ENCODE measurements at regions not wholly inside any gene's neighbourhood (a gene's known extent, or its start where the extent isn't known, plus 50 kb on each side); places are given as distances from the start of the nearest gene placed in this dataset.
"Not testable (repeated sequence)": the region's sequence is repeated elsewhere in the genome, so short reads cannot be mapped to it uniquely, and the experiment has no call there.

DNA sequence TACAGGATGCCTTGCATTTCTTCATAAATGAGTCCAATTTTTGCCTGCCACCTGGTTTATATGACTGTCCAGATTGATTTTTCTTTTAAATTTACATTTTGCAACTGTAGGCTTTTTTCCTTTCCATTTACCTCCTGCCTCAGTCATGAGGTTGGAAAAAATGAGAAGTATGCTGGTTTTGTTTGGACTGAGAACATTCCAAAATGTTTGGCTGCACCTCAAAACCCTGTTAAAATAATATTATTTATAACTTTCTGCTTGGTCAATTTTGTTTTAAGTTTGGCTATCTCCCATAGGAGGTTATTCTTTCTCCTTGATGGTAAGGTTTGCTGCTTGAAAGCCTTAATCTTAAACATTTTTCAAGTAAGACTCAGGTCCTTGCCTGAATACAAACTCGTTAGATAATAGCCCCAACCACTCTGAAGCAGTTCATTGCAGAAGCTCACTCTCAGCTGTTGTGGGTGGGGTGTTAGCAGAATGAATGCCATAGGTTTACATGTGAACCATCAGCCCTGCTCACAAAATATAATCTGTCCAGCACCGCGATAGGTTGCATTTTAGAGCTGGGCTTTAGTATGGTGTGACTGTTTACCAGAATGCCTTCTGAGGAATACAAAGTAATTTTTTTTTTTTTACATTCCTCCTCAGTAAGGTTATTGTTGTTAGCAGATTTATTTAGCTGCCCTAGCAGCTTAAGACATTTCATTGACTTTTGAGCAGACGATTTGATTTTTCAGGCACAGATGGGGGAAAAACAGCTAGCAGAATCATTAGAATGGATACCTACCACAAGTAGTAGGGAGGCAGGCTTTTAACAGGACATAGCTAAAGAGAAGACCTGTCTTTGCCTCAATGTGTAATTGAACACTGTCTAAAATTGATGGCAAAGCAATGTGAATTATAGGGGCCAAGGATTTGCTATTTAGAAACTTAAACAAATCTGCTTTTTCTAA, 630.8 kb upstream of the KCNMB2 start:
- H3K4me3 Mint-ChIP-seq = no peak overlapping the region
- no peak overlapping the region for H3K27ac Mint-ChIP-seq
- peaks cover 4% of the 10 kb centered on the region for H3K36me3 Mint-ChIP-seq
- H3K27me3 Mint-ChIP-seq = no peaks in the 10 kb centered on the region
- H3K4me1 Mint-ChIP-seq = peaks cover 0 to 4% (median 0%) of the 10 kb centered on the region in 3 donors
- H3K9me3 Mint-ChIP-seq = peaks cover under 1% of the 10 kb centered on the region in 3 donors

DNA sequence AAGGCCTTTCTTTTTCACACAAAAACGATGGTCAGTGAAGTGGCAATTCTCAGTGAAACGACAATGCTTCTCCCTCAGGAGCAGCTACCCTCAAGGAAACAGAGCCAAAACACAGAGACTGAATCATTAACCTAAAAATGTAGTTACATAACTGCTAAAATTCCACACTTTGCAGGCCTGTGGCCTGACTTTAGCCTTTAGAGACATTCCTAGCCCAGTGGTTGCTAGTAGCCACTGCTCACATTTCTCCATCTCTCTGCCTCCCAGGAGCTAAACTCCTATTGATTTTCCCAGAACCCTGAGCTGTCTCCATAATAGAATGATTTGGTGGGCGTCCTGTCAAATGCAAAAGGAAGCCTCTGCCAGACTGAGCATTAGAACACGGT, 630.1 kb upstream of the KCNMB2 start:
- Mint-ChIP-seq H3K27me3 (no peaks in the 10 kb centered on the region), H3K36me3 (peaks cover 4% of the 10 kb centered on the region), H3K4me1 (peaks cover 0 to 4% (median 0%) of the 10 kb centered on the region in 3 donors), H3K27ac (no peak overlapping the region), H3K9me3 (no peaks in the 10 kb centered on the region), H3K4me3 (no peak overlapping the region)

DNA sequence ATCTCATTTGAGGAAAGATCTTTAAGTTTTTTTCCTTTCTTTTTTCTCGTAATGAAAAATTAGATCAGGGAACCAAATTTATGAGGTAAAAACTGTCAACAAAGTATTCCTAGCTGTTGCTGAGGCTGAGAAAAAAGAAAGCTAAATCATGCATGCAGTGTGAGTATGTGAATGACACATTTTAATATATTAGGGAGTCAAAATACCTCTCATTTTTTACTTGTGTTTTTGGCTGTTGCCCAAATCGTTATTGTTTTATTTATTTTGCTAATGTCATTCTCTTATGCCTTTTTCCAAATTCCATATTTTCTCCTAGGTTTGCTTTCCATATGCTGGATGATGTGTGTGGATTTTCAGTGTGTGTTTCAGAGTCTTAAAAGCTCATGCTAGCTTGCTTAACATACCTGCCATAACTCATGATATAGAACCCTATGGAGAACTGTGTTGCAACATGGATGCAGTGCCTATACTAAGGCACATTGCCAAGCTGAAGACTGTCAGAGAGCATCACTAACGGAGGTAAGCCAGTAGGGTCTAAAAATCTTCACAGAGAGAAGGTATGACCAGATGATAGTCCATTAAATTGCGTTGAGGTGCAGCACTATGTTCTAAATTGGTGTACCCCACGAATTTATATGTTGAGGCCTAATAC, 629.5 kb upstream of the KCNMB2 start:
- Mint-ChIP-seq H3K9me3 (no peaks in the 10 kb centered on the region), H3K27me3 (no peaks in the 10 kb centered on the region), H3K4me3 (no peak overlapping the region), H3K4me1 (peaks cover 0 to 4% (median 0%) of the 10 kb centered on the region in 3 donors), H3K27ac (no peak overlapping the region), H3K36me3 (peaks cover 4% of the 10 kb centered on the region)

DNA sequence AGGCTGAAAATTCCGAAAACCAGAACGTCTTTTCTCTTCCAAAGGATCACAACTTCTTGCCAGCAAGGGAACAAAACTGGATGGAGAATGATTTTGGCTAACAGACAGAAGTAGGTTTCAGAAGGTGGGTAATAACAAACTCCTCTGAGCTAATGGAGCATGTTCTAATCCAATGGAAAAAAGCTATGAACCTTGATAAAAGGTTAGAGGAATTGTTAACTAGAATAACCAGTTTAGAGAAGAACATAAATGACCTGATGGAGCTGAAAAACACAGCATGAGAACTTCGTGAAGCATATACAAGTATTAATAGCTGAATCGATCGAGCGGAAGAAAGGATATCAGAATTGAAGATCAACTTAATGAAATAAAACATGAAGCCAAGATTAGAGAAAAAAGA, 626.7 kb upstream of the KCNMB2 start:
- H3K27me3 Mint-ChIP-seq, H3K4me3 Mint-ChIP-seq, H3K9me3 Mint-ChIP-seq, H3K4me1 Mint-ChIP-seq, H3K27ac Mint-ChIP-seq, H3K36me3 Mint-ChIP-seq: not testable (repeated sequence)

DNA sequence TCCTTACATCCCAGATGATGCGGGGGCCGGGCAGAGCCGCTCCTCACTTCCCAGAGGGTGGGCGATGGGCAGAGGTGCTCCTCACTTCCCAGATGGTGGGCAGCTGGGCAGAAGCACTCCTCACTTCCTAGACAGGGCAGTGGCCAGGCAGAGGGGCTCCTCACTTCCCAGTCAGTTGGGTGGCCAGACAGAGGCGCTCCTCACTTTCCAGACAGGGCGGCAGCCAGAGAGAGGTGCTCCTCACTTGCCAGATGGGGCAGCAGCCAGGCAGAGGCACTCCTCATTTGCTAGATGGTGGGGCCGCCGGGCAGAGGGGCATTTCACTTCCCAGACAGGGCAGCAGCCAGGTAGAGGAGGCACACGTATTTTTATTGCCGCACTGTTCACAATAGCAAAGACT, 622.0 kb upstream of the KCNMB2 start:
- Mint-ChIP-seq H3K27me3 (no peaks in the 10 kb centered on the region), H3K36me3 (peaks cover 5% of the 10 kb centered on the region), H3K9me3 (peaks cover 0 to 2% (median 0%) of the 10 kb centered on the region in 3 donors), H3K27ac (no peak overlapping the region), H3K4me3 (no peak overlapping the region), H3K4me1 (peaks cover 0 to 2% (median 0%) of the 10 kb centered on the region in 3 donors)

DNA sequence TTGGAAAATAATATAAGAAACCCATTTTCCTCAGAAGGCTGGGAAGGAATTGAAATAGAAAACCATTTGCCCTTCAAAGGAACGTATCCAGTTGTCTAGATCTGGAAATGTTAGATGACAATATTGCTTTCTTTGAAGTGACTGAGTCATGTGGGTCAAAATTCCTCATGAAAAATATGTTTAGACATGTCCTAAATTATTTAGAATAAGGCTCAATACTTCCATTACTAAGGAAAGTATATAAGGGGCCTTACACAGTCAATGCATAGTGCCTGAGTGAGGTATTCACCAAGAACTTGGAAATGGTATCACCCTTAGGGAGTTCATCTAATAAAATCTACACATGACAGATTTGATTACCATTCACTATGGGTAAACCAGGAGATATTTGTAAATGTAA, 619.8 kb upstream of the KCNMB2 start:
- Mint-ChIP-seq H3K4me1 (no peaks in the 10 kb centered on the region), H3K9me3 (peaks cover 0 to 2% (median 0%) of the 10 kb centered on the region in 3 donors), H3K4me3 (no peak overlapping the region), H3K36me3 (peaks cover 2% of the 10 kb centered on the region), H3K27ac (no peak overlapping the region), H3K27me3 (no peaks in the 10 kb centered on the region)

DNA sequence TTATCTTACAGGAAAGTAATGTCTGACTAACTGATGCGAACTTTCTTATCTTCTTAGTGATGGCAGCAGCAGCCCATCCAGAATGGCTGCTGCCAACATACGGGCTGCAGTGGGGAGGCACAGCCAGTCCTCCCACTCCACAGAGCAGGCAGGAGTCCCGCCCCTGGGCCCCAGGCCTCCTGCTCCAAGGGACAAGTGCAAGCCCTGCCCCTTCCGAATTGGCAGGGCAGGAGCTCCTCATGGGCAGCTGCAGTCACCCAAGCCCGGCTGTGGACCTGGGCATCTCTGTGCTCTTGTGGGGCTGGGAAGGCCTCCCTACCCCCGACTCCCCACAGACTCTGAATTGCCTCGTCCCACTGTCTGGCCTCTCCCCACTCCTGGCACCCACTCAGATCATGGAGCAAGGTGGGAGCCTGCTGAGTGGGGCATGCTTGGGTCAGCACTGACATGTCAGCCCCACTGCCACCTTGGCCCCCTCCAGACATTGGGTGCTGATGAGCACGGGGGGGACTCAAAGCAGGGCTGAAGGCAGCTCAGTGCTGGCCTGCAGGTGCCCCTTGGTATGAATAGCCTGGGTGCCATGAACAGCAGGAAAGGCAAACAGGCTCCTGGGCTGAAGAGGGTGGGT, 618.9 kb upstream of the KCNMB2 start:
- Mint-ChIP-seq H3K27me3 (no peaks in the 10 kb centered on the region), H3K36me3 (peaks cover 2% of the 10 kb centered on the region), H3K27ac (no peak overlapping the region), H3K4me1 (no peaks in the 10 kb centered on the region), H3K9me3 (peaks cover 0 to 2% (median 0%) of the 10 kb centered on the region in 3 donors), H3K4me3 (no peak overlapping the region)

DNA sequence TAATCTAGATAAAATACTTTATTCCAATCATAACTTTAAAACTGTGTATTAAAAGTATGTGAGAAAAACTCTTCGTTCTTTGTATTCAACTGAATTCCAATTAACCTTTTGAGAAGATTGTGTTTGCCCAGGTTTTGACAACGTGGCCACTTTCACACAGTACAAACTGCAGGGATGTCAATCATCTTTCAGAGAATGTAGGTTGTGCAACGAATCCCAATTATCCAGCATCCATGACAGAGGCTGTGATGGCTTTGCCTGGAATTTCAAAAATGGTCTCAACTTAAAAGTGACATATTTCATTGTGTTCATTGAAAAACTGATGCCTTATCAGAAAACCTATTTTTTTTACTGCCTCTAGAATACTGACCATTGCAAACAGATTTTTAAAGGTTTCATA, 615.1 kb upstream of the KCNMB2 start:
- Mint-ChIP-seq H3K9me3 (peaks cover under 1 to 4% (median 3%) of the 10 kb centered on the region in 3 donors), H3K36me3 (peaks cover 2% of the 10 kb centered on the region), H3K4me1 (no peaks in the 10 kb centered on the region), H3K4me3 (no peak overlapping the region), H3K27ac (no peak overlapping the region), H3K27me3 (no peaks in the 10 kb centered on the region)

DNA sequence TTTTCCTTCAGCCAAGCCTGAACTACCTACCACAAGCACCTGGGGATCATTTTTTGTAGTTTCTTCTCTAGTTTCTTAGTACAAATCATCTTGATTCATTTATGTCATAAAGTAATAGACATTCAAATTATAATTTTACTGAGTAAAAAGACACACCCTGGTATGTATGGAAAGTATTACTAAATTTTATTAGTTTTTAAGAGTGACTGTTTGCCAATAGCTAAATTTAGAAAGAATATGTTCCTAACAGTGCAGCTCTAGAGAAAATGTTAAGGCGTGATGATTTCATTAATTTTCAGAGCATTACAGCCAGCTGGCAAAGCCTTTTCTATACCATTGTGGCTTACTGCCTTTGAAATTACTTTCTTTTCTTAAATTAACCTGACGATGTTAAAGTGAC, 612.0 kb upstream of the KCNMB2 start:
- H3K36me3 Mint-ChIP-seq = peaks cover 2% of the 10 kb centered on the region
- no peaks in the 10 kb centered on the region for H3K27me3 Mint-ChIP-seq
- H3K4me3 Mint-ChIP-seq = no peak overlapping the region
- H3K9me3 Mint-ChIP-seq = peaks cover 1 to 4% (median 2%) of the 10 kb centered on the region in 3 donors
- peaks cover 0 to 5% (median 5%) of the 10 kb centered on the region in 3 donors for H3K4me1 Mint-ChIP-seq
- H3K27ac Mint-ChIP-seq = no peak overlapping the region

DNA sequence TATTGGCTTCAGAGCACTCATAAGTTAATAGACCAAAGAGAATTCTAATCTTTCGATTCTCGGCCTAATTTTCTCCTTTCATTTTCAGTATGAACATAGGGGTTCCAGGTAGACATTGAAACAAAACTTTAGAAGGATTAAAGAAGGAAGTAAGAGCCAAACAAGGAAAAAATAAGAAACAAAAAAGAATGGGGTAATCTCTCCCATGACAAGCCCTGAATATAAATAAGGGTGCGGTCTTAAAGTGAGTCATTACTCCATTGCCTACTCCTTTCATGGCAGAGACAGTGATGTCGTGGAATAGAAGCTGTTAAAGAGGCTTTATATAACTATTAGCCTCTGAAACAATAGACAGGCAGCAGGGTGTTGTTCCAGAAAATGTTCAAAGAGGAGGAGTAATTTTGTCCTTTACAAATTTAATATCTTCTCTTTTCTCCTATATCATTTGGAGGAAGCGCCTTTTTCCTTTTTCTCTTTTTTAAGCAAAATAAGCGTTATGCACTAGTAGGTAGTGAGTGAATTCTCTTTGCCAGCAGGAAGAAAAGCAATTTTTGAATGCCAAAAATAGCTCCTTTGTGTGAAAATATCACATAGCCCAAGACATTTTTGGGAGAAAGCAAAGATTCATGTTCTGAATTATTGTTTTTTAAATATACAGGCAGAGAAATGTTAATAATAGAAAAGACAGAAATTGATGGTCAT, 607.9 kb upstream of the KCNMB2 start:
- Mint-ChIP-seq H3K27ac (no peak overlapping the region), H3K9me3 (peaks cover 1 to 2% (median 2%) of the 10 kb centered on the region in 3 donors), H3K4me3 (no peak overlapping the region), H3K4me1 (peaks cover 0 to 5% (median 5%) of the 10 kb centered on the region in 3 donors), H3K27me3 (peaks cover 1% of the 10 kb centered on the region), H3K36me3 (peaks cover 5% of the 10 kb centered on the region)

DNA sequence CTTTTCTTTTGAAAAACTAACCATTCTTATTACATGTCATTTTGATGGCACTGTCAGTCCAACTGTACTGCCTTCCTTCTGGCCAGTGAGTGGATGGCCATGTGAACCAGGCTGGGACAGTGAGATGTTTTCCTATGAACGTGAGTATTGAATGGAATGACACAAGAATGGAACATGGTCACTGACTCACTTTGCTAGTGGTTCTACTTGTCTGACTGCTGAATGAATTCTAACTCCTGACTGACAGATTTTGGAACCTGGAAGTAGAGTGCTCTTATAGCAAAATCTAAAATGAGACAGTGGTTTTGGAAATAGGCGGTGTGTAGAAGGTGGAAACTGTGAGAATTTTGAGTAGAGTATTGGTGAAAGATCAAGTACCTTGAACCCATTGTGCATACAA, 606.9 kb upstream of the KCNMB2 start:
- Mint-ChIP-seq H3K36me3 (peaks cover 5% of the 10 kb centered on the region), H3K9me3 (peaks cover 0 to 2% (median 0%) of the 10 kb centered on the region in 3 donors), H3K27ac (no peak overlapping the region), H3K4me1 (peaks cover 0 to 5% (median 5%) of the 10 kb centered on the region in 3 donors), H3K4me3 (no peak overlapping the region), H3K27me3 (peaks cover 1% of the 10 kb centered on the region)

DNA sequence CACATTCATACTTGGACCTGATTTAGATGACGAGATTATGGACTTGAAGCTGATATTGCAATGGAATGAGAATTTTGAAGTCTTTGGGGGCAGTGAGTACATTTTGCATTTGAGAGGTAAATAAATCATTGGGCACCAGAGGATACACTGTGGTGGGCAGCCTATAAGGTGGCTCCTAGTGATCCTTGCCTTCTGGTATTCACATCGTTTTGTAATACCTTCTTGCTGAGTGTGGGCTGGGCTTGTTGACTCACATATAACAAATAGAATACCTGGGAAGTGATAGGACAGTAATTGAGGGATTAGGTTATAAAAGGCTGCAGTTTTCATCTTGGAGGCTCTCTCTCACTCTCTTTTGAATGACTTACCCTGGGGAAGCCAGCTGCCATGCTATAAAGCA, 605.5 kb upstream of the KCNMB2 start:
- Mint-ChIP-seq H3K27me3 (peaks cover 3% of the 10 kb centered on the region), H3K4me1 (peaks cover 0 to 5% (median 5%) of the 10 kb centered on the region in 3 donors), H3K36me3 (peaks cover 5% of the 10 kb centered on the region), H3K4me3 (no peak overlapping the region), H3K9me3 (peaks cover 0 to 2% (median 0%) of the 10 kb centered on the region in 3 donors), H3K27ac (no peak overlapping the region)

DNA sequence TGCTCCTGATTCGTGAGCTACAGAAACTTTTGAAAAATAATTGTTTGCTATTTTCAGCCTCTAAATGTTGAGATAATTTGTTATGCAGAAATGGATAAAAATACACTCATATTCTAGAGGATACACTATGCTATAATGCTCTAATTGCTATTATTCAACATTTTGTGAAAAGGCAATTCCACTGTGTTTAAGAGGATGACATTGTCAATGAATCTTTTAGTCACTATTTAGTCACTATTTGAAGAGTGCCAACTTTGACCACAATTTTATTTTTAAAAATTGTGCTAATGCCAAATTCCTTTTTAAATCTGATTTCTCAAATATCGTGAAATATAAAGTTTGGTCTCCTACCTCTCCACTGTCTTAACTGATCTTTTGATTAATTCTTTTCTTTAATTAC, 604.9 kb upstream of the KCNMB2 start:
- Mint-ChIP-seq H3K27me3 (peaks cover 3% of the 10 kb centered on the region), H3K4me3 (no peak overlapping the region), H3K27ac (no peak overlapping the region), H3K9me3 (no peaks in the 10 kb centered on the region), H3K36me3 (peaks cover 5% of the 10 kb centered on the region), H3K4me1 (peaks cover 0 to 5% (median 5%) of the 10 kb centered on the region in 3 donors)

DNA sequence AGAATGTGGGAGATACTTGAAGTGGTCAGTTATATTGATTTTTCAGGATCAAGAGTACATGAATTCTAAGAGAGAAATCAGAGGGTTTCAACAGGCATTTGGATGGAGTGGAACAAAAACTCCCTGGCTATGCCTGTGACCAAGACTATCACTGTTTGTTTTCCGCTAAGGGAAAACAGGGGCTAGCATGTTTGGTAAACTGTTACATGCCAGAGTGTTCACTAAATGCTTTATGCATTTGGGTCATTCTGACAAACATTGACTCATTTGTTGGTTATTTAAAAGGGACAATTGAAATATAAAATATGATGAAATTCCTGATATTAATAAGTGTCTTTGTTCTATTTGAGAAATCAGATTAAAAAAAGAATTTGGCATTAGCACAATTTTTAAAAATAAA, 603.9 kb upstream of the KCNMB2 start:
- peaks cover 0 to 5% (median 5%) of the 10 kb centered on the region in 3 donors for H3K4me1 Mint-ChIP-seq
- peaks cover 3% of the 10 kb centered on the region for H3K27me3 Mint-ChIP-seq
- H3K4me3 Mint-ChIP-seq = no peak overlapping the region
- no peaks in the 10 kb centered on the region for H3K9me3 Mint-ChIP-seq
- H3K36me3 Mint-ChIP-seq = peaks cover 4% of the 10 kb centered on the region
- no peak overlapping the region for H3K27ac Mint-ChIP-seq

Data from IgD-negative memory B cell (primary cell).